NCI-H345 treated with DMSO at 0.1 percent for 48 hours (cell line): ENCODE measurements at regions not wholly inside any gene's neighbourhood (a gene's known extent, or its start where the extent isn't known, plus 50 kb on each side); places are given as distances from the start of the nearest gene placed in this dataset.

Experiments
- DNase-seq: peaks from one replicate; lab custom pipeline; 2025; ENCODE audit not compliant: unreplicated experiment; lab: John Stamatoyannopoulos, UW

DNA sequence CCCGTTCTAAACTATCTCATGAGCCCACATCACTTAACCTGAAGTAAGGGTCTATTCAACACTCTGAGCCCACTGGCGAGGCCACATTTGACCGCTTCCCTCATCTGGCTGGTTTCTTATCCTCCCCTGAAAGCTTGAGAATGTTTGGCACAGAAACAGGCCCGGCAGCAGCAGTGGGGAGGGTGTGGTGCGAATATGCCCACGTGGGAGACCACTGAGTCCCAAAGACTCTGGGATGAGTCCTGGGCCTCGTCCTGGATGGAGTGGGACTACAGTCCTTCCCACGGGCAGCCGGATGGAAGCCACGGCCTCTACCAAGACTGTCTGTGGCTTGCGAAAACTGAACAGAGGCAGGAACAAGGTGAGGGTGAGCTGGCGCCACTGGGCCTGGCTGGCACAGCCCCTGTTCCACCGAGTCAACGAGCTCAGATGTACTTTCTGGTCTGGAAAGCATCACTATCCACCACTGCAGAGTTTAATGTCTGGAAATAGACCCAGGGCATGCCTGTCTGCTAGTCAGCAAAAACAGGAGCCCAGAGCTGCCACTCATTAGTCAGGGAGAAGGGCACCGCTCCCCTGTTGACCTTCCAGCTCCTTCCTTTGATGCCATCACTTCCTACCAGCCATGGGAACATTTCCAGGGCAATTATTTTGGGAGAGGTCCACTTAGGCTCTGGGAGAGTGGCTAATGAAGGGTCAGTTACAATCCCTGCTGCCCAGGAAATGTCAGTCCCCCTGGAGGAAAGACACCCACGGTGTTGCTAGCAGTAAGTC is 386.6 kb downstream of the MATN1 start:
- DNase-seq: no peak

DNA sequence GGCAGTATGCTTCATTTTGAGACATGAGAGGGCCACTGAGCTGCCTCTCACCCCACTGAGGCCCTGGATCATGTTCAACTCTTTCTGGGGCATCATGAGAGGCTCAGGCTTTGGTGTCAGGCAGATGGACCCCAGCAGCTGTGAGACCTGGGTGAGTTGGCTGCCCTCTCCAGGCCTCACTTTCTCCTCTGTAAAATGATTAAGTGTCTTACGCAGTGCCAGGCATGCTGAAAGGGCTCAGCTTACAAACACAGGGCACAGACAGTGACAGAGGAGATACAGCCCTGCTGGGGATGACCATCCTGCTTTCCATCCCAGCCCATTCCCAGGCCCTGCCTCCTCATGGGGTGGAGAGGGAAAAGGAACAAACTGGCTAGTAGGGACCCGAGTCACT is 387.4 kb downstream of the MATN1 start:
- DNase-seq: no peak

DNA sequence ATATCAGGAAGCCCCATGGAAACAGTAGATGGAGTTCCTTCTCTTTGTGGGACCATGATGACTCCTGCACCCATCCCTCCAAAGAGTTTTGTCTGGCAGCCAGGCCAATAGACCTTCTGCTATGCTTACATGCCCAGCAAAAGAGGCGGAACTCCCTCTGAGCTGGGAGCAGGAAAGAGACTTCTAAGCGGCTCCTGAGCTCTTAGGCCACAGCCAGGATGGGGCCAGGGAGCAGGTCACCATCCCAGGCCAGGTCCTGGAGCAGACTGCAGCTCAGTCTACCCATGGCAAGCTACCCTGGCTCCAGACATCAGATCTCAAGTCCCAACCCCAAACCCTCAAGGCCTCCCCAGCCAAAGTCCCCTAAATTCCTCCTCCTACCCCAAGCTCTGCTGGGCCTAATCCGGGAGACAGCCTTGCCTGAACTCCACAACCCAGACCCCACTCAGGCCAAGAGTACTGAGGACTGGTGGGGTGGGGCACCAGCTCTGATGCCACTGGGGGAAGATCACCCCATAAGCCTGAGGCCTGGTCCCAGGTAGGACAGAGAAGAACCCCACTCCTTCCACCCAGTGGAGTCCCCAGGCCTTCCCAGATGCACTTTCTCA is 387.9 kb downstream of the MATN1 start:
- DNase-seq: no peak

DNA sequence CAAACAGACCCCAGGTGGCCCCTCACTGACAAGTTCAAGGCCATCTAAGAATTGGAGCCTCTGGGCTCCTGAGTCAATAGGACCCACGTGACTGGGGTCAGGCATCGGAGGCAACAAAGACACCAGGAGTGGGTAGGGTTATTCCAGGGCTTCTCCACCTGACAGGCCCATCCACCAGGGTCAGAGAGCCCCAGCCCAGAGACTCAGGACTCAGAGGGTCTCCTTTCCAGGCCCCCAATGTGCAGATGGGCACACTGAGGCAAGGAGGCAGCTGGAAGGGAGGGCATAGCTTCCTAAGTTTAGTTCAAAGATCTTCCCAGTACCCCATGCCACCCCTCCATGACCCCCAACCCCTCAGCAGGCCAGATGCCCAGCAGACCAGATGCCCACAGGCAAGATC is 388.6 kb downstream of the MATN1 start:
- no peak for DNase-seq

DNA sequence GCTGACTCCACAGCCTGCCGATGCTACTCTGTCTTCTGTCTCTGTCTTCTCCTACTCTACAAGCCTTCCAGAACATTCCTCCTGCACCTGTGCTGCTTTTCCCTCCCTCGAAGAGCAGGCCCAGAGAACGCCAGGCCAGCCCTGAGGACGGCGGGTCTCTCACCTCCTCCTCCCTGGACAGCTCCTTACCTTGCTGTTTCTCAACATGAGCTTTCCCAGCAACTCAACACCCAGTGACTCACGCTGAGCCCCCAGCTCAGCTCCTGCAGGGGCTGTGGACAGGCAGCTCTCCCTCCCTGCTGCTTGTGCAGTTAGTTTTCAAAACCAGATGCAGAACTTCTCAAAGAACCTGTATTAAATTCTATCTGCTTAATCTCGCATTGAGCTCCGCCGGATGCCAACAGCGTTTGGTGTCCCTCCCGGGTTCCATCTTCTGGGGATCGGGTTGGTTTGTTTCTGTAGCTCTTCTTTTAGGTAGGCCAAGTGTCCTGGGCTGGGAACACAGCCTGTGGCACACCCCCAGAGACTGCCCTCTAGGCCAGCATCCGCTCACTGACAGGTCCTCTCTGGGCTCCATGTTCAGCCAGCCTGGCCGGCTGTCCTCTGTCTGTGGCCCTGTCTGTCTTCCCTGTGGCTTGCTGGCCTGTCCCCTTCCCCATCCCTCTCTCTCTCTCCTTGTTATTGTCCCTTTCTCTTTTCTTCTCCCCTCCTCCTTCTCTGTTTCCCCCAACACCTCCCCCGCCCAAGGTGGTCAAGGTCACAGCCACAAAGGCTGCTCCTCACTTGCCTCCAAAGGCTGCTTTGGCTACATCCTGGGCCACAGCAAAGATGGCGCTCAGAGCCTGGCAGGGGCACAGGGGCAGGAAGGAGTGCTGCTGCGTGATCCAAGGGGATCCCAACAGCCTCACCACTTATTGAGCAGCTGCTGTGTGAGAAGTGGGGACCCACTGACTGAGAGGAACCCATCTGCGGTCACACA is 391.0 kb downstream of the MATN1 start:
- DNase-seq: no peak

DNA sequence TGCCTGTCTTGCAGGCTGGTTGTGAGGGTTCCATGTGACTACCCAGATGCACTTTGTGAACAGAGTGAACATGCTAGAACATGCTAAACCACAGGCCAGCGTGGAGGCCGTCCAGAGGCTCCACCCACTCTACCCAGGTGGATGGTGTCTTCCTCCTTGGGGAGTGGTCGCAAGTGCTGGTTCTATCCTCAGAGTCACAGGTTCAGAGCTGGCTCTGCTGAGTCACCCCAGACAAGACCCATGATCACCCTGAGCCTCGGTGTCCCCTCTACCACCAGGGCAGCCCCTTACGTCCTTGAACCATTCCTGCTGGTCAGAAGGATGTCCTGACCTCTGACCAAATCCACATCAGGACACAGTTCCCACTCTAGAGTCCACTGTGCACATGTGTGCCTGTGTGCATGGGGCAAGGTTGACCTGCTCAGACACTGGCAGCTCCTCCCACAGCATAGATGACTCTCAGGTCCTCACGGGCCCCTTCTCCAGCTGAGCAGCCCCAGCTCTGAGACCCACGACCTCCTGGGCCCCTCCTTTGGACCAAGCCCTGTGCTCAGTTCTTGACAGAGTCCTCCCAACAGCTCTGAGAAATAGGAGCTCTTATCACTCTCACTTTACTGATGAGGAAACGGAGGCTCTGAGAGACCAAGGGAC is 391.8 kb downstream of the MATN1 start:
- DNase-seq: no peak

DNA sequence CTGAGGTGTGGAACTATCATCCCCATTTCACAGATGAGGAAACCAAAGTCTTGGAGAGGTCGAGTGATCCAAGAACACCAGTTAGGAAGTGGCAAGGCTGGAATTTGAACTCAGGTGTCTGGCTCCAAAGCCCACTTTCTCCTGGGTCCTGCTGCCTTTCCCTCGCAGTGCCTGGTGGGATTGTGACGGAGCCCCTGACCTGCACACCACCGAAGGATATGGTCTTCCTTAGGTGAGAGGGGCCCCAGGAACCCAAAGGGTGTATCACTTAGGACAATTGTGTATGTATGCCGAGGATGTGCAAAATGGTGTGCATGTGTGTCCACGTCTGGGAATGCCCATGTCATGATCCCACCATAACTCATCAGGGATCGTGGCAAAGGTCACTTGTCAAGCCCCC is 392.7 kb downstream of the MATN1 start:
- no peak for DNase-seq

DNA sequence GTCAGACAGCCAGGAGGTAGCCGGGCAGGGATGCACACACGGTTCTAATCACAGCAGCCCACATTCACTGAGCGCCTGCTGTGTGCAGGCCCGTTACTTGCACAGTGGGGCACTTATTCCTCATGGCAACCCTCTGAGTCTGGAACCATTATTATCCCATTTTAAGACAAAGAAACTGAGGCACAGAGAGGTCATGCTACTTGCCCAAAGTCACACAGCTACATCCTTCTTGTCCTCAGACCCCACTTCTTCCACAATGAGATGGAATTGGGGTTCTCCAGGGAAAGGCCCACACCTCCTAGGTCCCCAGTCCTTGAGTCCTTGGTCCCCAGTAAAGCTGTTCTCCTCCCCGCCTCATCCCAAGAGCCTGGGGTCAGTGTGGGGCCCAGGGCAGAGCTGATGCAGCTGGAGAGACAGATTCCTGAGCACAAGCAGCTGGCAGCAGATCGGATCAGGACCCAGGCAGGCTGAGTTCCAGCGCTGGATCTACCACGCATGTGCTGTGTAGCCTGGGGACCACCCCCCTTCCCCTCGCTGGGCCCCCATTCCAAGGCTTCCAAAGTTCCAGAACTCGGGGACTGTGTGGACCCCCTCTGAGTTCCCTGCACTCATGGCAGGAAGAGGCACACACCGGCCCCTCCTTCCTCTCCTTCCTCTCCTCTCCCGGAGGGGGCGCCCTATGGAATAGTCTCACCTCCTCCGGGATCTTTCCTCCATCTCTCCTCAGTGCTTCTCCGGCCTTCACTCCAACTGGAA is 393.4 kb downstream of the MATN1 start:
- no peak for DNase-seq

DNA sequence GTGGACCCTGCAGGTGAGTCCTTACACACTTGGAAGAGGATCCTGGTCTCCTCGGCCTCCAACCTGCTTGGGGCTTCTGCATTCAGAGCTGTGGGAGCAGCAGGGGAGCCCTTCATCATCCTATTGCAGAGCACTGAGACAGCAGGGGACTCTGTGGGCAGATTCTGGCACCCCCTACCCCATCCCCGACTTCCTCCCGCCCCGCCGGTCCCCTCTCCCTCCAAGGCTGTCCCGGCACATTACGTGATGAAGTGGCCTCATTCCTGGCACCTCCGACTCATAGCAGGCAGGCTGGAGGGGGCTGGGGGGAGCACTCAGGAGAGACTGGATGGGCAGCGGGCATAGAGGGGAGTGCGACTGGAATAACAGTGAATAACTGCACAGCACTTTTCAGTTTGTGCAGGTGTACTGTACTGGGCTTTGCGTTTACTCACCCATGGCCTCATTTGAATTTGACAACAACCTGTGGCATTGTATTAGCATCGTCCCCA is 394.1 kb downstream of the MATN1 start:
- no peak for DNase-seq

DNA sequence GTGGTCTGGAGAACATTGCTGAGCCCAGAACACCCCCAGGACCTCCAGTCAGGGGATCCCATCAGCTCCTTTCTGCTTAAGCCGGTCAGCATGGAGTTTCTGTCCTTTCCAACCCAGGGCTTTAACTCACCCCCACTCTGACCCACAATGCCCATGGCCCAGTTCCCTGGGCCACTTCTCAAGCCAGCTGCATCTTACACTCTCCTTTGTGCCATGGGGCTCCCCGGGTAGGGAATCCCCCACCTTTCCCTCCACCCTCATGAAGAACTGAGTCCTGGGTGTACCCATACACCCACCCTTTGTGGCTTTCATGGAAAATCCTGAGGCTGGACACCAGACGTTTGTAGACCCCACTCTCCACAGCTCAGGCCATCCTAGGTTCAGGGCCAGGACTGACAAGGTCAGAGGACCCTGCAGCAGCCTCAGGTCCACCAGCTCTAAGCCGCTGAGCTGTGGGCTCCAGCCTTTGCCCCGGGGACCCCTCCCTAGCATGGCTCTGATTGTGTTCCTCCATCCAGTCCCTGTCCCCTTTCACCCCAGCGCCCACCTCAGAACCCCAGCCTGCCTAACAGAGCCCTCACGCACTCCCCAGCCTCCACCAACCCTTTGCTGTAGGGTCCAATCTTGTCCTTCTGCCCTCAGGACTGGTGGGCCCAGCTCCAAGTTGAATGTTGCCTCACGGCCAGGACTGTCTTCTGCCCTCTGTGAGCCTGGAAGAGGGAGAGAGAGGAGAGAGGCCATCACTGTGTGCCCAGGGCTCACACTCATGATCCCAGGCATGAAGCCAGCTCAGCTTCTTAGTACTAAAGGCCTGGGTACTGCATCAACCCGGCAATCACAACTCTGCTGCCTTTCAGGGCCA is 394.8 kb downstream of the MATN1 start:
- DNase-seq: no peak

DNA sequence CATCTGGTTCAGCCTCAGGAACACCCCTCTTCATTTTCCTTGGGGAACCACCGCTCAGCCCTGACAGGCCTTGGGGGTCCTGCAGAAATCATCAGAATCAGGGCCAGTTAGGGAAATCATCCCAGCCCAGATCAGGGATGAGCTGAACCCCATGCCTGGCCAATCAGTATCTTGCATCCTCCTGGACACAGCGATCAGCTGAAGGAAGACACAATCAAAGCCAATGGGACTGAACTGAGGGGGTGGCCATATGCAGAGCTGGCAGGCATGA is 395.4 kb downstream of the MATN1 start:
- DNase-seq: no peak

DNA sequence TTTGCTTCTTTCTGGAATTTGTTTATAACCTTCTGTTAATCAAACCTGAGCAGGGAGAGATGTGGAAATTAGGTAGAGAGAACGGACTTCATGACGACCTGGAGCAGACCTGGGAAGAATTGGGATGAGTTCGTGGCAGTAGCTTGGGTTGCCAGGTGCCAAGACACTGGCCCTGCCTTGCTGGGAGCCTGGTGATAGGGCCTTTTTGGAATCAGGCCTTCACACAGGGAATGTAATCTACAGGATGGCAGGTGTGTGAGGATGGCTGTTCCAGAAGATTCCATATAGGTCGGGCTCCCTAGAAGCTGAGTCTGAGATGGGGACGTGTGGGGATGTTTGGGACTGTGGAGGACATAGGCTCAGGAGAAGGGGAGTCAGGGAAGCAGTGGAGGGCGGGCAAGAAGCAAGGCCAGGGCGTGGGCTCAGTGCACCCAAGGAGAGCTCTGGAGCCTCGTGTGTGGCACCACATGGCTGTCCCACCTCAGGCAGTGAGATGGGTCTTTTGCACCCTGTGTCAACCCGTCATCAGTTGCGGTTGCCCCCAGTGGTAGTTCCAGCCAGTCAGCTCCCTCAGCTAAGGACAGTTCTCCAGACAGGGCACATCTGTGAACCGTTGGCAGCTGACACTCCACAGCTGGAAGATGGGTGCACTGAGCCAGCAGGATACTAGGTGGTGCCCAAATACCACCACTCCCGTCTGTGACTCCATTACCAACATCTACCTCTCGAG is 395.9 kb downstream of the MATN1 start:
- no peak for DNase-seq

DNA sequence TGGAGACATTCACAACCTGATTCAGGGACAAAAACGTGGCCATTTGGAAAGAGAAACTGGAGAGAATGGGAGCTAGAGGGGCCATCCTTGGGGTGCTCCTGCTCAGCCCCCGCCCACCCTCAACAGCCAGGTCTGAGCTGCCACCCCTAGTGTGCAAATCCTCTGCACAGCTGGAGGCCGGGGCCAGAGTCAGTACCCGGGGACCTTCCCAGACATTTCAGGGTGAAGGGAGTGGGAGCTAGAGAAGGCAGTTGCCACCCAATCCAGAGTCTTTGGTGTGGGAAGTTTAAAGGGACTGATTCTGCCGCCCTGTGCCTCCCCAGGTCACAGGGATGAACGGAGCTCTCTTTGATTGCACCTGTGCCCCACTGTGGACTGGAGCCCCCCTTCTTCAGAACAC is 397.4 kb downstream of the MATN1 start:
- no peak for DNase-seq

DNA sequence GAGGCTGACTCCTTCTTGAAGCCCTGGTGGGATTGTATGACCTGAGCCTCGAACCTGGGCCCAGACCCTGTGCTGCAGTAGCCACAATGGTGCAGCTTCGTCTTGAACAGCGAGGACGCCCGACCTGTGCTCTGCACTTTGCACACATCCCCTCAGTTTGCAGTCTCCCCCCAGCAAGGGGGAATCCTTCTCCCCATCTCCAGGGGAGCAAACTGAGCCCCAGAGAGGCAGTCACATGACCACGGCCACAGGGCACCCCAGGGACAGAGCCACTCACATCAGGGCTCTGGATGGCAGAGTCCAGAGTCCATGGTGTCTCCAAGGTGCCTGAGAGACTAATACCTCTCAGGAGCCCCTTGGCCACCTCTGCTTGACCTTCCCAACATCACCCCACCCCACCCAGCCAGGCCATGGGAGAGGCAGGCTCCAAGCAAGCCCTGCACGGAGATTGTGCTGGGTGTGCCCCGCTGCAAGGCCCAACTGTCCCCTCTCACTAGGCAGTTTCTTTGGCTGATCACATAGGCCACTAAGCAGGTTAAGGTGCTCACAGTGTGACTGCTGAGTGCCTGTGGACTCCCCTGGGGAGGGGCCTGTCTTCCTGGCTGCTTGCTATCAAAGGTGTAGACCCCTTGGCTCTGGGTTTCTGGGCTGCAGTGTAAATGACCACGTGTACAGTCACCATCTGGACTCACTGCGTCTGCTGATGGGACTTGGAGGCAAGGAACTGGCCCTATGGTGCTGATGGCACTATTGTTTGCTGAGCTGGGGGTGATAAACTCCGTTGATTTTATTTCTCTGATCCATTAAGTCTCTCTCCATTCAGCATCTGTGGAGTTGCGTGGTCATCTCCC is 398.1 kb downstream of the MATN1 start:
- DNase-seq: no peak

DNA sequence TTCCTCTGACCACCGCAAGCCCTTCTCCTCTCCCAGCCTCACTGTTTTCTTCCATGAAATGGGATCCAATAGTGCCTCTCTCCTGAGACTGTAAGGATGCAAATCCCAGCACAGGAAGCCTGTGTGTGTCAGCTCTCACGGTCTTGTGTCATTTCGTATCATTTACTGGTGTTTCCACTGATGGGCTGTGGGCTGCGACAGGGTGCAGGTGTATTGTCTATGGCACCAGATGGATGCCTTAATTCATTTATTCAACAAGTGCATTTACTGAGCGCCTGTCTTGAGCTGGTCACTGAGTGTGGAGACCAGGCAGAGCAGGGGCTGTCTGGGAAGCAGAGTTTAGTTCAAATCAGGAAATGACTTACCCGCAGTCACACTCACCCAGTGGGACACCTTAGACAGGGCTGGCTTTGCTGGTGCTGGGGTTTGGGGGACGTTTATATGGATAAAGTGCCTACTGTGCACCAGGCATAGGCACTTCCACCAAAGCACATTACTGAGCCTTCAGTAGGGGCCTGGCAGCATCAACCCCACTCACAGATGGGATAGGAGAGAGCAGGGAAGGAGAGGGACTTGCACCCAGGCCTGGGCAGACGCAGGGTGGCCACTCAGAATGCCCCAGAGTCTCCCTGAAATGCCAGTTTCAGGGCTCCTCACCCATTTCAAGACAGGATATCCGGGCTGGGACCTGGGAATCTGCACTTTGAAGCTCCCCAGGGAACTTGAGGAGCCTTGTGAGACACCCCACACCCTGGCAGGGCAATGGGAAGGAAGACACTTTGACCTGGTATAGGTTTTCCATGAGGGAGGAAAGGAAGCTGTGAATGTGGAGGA is 398.9 kb downstream of the MATN1 start:
- DNase-seq: no peak

DNA sequence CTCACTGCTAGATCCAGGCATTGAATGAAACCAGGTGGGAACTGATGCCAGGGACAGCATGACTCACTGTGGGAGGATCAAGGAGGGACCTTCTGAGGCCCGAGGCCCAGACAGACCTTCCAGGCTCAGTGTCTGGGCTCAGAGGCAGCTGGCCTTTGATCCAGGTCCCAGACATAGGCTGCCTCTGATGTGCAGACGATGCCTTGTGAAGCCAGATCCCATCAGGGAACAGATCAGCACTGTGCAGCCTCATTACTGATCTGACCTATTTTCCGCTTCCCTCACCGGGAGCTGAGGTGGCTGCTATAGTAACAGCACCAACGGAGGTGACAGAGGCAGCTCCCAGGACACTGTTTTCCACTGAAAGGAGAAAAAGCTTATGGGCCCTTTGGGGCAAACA is 399.5 kb downstream of the MATN1 start:
- no peak for DNase-seq

DNA sequence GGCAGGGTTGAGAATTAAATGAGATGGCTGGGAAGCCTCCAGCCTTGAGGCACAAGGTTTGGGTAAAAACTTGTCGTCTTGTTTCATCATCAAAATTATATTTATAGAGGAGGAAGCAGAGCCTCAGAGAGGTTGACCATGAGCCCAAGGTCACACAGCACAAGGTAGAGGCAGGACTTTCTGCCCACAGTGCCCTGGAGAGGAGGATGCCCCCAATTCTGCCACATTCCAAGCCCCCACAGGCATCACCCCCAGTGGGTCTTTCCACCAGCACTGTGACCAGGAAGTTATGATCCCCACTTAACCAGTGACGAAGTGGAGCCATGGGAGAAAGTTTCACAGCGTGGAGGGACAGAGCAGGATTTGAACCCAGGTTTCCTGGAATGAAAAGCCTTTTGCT is 400.0 kb downstream of the MATN1 start:
- DNase-seq: no peak
